Osteoblast (primary cell): ENCODE measurements at regions not wholly inside any gene's neighbourhood (a gene's known extent, or its start where the extent isn't known, plus 50 kb on each side); places are given as distances from the start of the nearest gene placed in this dataset. TPM values are rescaled to one million over a fixed set of nuclear protein-coding genes. Genes with fewer than 3 reads are reported as not detected.
"Not testable (repeated sequence)": the region's sequence is repeated elsewhere in the genome, so short reads cannot be mapped to it uniquely, and the experiment has no call there.

Source experiments
- DNase-seq: peaks from one replicate; pipeline ENCODE4 v3.0.0; 2011; ENCODE audit warnings: low spot score, mixed read lengths; ENCODE audit not compliant: insufficient read length; ENCODE audit errors: missing footprints
- H2AFZ ChIP-seq: 2 replicates; pipeline ENCODE4 v1.6.0; 2011; ENCODE audit warnings: mild to moderate bottlenecking, low read length
- H3K27ac ChIP-seq: 2 replicates; pipeline ENCODE4 v1.5.1; 2011; ENCODE audit warnings: mild to moderate bottlenecking, low read depth, low read length, moderate library complexity
- H3K27me3 ChIP-seq: 2 replicates; pipeline ENCODE4 v1.6.0; 2012; ENCODE audit warnings: mild to moderate bottlenecking, control low read depth, inconsistent platforms, low read length, moderate library complexity; ENCODE audit not compliant: insufficient read depth
- H3K36me3 ChIP-seq: 2 replicates; pipeline ENCODE4 v1.5.1; 2011; ENCODE audit warnings: mild to moderate bottlenecking, low read length, control low read depth, moderate library complexity; ENCODE audit not compliant: insufficient read depth
- H3K4me1 ChIP-seq: 2 replicates; pipeline ENCODE4 v1.5.1; 2011; ENCODE audit warnings: mild to moderate bottlenecking, low read length, control low read depth, moderate library complexity; ENCODE audit not compliant: insufficient read depth
- H3K4me2 ChIP-seq: 2 replicates; pipeline ENCODE4 v1.6.0; 2011; ENCODE audit warnings: mild to moderate bottlenecking, low read length; ENCODE audit not compliant: insufficient read depth
- H3K4me3 ChIP-seq: fragments of 200-600 bp; sonication (generic); 3 replicates; pipeline ENCODE4 v1.5.1; 2012; ENCODE audit warnings: mild to moderate bottlenecking, low read length, inconsistent platforms; ENCODE audit not compliant: insufficient read depth
- H3K79me2 ChIP-seq: 2 replicates; pipeline ENCODE4 v1.6.0; 2012; ENCODE audit warnings: mild to moderate bottlenecking, low read length, control low read depth, inconsistent platforms; ENCODE audit not compliant: insufficient read depth
- H3K9me3 ChIP-seq: 2 replicates; pipeline ENCODE4 v1.5.1; 2011; ENCODE audit warnings: low read depth, low read length, control low read depth
- H4K20me1 ChIP-seq: 2 replicates; pipeline ENCODE4 v1.6.0; 2012; ENCODE audit warnings: mild to moderate bottlenecking, low read length, control low read depth; ENCODE audit not compliant: insufficient read depth
- small RNA-seq: library from RNA; depleted of rRNA; stranded (forward); fragments of <200 nt; gene quantifications from one replicate; pipeline ENCODE3, GENCODE V24; 2012
- TF ChIP-seq, protein P1 (sequence below): IDR thresholded peaks from 2 replicates; pipeline ENCODE4 v1.5.1; 2011; ENCODE audit warnings: mild to moderate bottlenecking, low read depth, low read length, moderate library complexity; ENCODE audit errors: extremely low read depth

- Histone ChIP-seq H4K20me1 (no peaks in the 10 kb centered on the region), H3K36me3 (no peaks in the 10 kb centered on the region), H3K4me2 (no peak overlapping the region), H3K4me1 (no peaks in the 10 kb centered on the region), H3K79me2 (no peaks in the 10 kb centered on the region), H3K9me3 (no peaks in the 10 kb centered on the region), H3K27me3 (no peaks in the 10 kb centered on the region), H3K4me3 (no peak overlapping the region), H3K27ac (no peak overlapping the region), H2AFZ (no peak overlapping the region)
- peak; percentile 63 for DNase-seq
- TF ChIP-seq, protein P1, sequence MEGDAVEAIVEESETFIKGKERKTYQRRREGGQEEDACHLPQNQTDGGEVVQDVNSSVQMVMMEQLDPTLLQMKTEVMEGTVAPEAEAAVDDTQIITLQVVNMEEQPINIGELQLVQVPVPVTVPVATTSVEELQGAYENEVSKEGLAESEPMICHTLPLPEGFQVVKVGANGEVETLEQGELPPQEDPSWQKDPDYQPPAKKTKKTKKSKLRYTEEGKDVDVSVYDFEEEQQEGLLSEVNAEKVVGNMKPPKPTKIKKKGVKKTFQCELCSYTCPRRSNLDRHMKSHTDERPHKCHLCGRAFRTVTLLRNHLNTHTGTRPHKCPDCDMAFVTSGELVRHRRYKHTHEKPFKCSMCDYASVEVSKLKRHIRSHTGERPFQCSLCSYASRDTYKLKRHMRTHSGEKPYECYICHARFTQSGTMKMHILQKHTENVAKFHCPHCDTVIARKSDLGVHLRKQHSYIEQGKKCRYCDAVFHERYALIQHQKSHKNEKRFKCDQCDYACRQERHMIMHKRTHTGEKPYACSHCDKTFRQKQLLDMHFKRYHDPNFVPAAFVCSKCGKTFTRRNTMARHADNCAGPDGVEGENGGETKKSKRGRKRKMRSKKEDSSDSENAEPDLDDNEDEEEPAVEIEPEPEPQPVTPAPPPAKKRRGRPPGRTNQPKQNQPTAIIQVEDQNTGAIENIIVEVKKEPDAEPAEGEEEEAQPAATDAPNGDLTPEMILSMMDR, result peak; percentile 21
These were observed 55.0 kb upstream of the SOX14 start for GRCh38 chr3:137709011-137709601.

DNA sequence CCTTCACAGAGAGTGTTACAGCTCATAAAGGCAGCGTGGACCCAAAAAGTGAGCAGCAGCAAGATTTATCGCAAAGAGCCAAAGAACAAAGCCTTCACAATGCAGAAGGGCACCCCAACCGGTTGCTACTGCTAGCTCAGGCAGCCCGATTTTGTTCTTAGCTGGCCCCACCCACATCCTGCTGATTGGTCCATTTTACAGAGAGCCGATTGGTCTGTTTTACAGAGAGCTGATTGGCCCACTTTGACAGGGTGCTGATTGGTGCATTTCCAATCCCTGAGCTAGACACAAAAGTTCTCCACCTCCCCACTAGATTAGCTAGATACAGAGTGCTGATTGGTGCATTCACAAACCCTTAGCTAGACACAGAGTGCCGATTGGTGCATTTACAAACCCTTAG, 50.1 kb upstream of the SOX14 start:
- H3K4me2 ChIP-seq, H3K36me3 ChIP-seq, H3K4me1 ChIP-seq, H2AFZ ChIP-seq, H3K27me3 ChIP-seq, H3K79me2 ChIP-seq, H3K4me3 ChIP-seq, H3K27ac ChIP-seq, H3K9me3 ChIP-seq, H4K20me1 ChIP-seq, DNase-seq: not testable (repeated sequence)

Small RNA genes lying in the stretch of these regions (small RNA-seq; reads per million reads assigned to genes)
- not detected for gene RNA5SP142
